G401.6 (cell line): ENCODE measurements at regions not wholly inside any gene's neighbourhood (a gene's known extent, or its start where the extent isn't known, plus 50 kb on each side); places are given as distances from the start of the nearest gene placed in this dataset.
A peak's percentile ranks its signal among the peaks of the same experiment; 100 is the strongest.

Source experiments
- FAIRE-seq: peaks from 2 replicates; lab custom pipeline; 2012; peaks lifted over from hg19 to GRCh38; lab: Jason Lieb, UNC

DNA sequence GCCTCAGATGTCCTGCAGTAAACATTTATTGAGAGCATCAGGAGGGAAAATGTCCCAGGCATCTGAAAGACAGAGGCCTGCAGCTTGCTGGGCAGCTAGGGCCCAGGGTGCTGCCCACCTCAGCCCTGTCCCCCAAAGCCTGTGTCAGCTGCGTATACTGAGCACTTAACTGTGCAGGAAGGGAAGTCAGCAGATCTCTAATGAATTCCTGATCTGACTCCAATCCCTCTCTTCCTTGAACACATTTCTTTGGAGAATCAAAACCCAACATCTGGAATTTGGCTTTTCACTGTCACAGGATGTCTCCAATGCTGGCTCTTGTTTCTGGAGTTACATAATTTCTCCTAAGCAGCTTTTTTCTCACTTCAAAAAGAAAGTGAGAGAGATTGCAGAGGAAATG, 364.7 kb upstream of the NFE2L3 start:
- no peak for FAIRE-seq

DNA sequence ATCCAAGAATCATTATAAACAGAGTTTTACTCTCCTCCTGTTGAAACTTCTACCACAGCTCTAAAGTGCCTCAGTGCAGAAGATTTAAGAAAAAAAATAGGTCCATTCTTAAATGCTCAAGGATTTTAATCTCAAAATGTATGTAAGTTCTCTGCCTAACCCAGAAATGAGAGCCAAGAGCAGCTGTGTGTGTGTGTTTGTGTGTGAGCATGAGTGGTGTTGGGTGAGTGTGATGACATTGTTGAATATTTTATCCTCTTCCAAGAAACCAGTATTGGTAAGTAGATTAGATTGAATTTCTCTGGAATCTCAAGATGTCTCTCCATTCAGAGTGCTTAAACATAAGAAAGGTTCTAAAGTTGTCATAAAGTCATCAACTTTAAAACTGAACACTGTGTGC, 363.6 kb upstream of the NFE2L3 start:
- FAIRE-seq: no peak

DNA sequence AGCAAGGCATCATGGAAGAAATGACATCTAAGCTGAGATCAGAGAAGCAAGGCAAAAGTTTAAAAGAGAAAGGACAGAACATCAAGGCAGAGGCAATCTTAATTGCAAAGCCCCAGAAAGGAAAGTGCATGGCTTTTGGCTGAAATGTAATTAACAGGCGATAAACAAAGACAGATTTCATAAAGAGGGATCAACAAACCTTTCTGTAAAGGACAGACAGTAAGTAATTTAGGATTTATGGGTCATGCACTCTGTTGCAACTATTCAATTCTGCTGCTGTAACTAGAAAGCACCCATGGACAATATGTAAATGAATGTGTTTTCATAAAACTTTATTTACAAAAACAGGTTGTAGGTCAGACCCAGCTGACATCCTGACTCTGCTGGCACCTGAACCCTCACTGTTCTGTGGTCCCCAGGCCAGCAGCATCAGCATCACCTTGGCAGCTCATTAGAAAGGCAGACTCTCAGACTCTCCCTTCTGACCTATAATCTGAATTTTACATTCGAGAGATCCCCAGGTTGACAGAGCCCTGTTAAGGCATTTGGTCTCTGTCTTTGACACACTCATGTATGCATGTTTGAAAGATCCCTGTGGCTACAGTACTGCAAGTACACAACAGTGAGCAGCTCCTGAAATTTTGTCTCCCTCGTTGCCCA, 362.9 kb upstream of the NFE2L3 start:
- peak; percentile 98 for FAIRE-seq

DNA sequence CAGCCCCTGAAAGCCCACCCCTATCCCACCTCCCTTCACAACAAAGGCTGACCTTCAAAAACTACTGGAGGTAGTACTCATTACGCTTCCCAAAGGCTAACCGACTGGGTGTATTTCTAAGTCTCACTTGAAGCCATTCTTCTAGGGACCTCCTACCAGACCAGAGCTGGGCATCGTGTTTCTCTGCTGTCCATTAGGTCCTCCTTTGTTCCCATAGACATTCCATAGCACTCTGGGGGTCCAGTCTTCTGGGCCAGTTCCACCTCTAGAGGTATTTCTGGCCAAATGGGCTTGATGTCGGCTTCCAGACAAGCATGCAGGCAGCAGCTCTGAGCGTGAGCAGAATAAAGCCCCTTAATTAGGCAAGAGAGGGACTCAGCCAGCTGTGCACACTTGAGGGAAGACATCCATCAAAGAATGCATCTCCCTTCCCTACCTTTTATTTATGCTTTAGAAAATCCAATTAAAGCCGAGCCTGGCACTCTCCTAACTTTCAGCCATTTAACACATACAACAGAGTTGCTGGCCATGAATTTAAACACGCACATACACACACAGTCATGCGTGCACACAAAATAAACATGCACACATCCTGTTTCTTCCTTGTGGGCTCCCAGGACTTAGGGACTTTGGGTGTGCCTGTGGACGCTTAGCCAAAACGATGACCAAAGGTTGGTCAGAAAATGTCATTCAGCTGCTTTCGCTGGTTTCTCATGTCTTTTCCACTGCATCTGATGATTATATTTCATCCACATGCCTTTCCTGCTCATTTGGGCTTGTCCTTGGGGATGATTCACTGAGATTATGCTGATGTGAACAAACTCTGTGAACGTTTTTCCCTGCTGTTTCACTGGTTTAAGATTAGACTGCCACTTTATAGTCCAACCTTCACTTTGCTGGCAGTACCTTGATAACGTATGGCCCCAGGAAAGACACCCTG, 362.0 kb upstream of the NFE2L3 start:
- peak; percentile 96 for FAIRE-seq

DNA sequence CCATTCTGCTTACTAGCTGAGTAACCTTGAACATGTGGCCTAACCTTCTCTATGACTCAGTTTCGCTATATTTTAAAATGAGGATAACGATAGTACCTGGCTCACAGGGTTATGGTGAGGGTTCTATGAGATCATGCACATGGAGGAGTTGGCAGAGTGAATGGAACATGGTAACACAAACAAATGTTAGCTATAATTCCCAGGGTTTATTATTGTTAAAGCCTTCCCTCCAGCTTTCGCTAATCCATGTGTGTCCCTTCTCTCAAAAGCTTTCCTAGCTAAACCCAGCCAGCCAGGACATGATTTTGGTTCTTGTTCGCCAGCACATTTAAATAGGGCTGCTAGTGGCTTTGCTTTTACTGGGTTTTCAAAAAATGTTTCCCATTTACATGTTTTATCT, 361.0 kb upstream of the NFE2L3 start:
- no peak for FAIRE-seq

DNA sequence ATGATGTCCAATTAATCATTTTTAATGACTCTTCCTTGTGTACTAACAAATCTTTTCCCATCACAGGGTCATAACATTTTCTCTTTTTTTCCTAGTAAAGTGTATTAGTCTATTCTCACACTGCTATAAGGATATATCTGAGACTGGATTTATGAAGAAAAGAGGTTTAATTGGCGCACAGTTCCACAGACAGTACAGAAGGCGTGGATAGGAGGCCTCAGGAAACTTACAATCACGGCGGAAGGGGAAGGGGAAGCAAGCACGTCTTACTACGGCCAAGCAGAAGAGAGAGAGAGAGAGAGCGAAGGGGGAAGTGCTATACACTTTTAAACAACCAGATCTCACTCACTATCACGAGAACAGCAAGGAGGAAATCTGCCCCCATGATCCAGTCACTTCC, 359.4 kb upstream of the NFE2L3 start:
- no peak for FAIRE-seq

DNA sequence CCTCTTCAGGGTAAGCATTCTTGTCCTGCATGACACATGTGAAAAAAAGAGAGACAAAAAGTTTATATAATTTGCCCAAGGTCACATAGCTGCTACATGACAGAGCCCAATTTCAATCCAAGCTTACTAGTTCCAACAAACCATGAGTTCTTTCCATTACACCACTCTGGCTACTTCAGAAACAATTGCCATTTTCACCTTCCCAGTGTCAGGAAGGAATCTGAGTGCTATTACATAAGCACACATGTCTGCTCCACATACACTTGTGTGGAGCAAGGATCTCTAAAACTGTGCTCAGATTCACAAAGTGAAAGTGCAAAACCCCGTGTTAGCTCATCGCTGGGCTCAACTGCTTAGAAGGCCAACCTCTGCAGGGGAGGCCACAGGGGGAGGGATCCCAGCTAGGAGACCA, 356.2 kb upstream of the NFE2L3 start:
- FAIRE-seq: no peak

DNA sequence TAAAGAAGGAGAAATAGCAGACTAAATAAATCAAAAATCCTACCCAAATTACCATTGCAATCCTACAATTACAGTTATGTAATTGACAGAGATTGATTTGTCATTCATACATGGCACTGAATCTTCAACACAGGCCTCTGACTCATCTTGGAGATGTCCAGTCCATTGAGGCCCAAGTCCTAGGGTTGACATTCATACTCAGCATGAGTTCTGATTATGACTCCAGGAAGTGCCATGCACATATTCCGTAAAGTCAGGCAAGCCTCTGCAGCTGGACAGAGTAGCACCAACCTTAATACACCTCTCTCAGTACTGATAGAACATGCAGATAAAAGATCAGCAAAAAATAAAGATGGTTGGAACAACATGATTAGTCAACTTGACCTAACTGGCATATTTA, 353.7 kb upstream of the NFE2L3 start:
- FAIRE-seq: no peak

DNA sequence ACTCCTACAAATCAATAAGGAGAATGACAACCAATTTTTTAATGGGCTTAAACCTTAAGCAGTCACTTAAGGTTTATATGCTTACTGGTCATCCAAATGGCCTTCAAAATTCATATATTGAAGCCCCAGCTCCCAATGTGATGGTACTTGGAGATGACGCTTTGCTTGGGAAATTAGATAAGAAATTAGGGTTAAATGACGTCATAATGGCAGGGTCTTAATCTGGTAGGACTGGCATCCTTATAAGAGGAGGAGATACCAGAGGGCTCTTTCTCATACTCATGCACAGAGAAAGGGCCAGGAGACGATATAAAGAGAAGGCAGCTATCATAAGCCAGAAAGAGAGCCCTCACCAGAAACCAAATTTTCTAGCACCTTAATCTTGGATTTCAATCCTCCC, 350.8 kb upstream of the NFE2L3 start:
- no peak for FAIRE-seq

DNA sequence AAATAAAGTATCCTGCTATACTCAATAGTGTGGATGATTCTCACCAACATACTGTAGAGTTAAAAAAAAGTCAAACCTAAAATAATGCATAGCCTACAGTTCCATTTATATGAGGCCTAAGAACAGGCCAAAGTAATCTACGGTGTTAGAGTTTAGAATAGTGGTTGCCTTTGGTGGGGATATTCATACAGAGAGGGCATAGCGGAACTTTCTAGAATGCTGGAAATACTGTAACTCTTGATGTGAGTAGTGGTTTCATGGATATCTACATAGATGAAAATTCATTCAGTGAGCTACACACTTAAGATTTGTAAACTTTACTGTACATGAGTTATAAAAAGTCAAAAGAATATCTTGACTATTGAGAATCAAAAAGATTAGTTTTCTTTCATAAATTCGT, 349.9 kb upstream of the NFE2L3 start:
- FAIRE-seq: no peak

DNA sequence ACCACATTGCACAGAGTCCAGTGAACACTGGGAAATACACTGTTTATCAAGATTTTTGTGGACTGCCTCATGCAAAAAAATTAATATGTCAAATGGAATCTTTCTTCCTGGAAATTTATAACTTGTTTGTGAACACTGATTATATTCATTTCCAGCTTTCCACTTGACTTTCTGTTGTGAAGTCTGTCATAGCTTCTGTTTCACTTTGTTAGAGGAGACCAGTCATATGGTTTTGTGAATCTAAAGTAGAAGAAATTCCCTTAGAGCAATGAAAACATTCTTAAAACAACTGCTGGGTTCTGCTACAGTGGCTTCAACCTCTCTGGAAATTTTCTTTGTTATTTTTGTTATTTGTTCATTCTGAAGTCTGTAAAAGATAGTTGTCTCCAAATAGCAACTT, 349.5 kb upstream of the NFE2L3 start:
- no peak for FAIRE-seq

DNA sequence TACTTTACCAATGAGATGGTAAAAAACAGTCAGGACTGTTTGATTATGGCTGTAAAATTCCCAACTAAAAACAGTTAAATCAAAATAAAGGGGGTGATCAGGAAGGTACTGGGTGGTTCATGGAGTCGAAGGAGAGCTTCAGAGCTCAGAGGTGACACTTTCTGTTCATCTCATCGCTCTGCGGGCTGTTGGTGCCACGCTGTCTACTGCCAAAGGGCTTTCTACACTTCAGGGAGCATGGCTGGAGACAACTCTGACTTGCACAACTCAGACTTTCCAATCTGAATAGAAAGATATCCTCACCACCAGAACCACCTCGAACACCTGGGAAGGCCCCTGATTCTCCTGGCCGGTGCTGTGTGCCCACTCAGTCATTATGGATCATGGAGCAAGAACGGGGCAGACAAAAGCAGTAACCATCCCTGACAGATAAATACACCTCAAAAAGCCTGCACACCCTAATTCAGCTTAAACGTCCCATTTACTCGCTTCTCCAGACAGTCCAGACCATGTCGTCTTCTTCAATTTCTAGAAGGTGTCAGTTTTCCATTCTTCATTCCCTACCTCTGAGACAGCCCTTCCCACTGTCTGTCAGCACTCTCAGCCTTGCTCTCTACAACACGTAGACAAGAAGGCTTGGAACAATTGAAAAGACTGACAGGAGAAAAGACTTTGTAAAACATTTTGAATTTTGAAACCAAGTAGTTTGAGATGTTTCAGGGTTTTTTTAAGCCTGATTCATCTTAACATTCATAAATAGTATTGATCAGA, 348.7 kb upstream of the NFE2L3 start:
- no peak for FAIRE-seq

DNA sequence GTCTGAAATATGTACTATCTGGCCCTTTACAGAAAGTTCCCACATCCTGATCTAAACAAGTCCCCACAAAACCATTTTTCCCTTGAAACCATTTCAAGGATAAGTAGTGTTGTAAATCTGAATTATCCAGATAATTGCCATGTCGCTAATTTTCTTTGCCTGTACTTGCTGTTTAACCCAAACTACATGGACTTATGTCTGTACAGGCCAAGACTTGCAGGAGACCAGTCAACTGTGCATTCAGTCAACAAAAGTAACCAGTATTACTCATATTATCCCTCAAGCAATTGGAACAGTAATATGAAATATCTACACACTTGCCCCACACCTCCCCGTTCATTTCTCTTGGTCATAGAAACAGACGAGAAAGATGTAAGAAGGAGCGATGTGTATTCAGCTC, 347.8 kb upstream of the NFE2L3 start:
- FAIRE-seq: no peak

DNA sequence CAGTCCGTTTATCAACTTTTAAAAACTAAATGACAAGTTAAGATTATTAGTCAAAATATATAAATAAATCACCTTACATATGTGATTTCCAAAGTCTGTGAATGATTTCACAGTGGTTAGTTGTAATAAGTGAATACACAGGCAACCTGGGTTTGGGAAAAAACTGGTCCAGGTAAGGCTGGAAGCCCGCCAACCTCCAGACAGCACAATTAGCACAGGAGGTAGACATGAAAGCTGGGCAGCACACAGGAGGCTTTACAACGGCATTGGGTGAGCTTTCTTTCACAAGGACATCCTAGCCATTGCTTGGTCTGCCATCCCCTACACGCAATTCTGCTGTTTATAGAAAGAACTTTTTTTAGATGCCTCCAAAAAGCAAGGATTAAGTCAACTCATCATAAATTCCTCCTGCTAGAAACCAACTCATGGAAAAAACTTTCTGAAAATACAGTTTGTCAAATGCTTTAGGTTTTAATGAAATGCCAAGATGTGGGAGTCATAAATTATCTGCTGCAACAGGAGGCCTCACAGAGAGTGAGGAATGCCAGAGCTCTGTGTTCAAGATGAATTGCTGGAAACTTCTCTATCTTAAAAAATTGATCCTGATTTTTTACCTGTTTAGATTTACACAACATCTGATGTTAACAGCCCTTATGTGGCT, 346.8 kb upstream of the NFE2L3 start:
- peak; percentile 100 for FAIRE-seq

DNA sequence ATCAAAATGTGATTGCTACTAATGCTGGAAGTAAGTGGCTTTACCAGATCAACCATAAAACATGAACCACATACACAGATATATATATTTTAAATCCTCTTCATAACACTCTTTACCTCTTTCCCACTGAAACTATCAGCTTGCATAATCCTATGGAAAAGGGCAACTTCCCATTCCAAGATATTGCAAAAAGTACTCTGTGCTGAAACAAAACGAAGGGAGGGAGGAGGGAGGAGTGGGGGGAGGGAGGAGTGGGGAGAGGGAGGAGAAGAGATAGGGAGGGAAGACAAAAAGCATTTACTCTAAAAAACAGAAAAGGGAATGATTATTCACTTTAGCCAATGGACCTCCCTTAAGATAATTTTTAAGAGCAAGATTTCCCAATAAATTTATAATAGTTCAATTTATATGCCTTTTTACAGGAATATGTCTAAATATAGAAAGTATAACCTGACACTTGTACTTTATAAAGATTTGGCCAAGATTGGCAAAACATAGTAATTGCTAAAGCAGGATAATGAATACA, 344.8 kb upstream of the NFE2L3 start:
- FAIRE-seq: no peak

DNA sequence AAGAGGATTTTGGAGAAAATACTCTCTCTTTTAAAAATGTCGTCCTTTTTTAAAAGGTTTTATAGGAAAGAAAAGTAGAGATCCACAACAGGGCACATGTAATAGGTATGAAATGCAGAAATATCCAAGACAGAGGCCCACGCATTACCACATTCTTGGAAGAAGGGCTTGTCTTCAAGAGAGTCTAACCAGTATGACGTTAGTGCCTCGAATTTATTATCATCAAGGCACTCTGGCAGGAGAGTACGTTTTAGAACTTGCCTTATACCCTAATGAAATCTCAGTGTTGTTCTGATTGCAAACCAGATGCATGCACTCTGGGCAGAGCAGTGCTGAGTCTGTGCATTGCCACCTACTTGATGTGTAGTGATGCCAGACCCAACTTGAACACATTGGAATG, 342.6 kb upstream of the NFE2L3 start:
- peak; percentile 42 for FAIRE-seq

DNA sequence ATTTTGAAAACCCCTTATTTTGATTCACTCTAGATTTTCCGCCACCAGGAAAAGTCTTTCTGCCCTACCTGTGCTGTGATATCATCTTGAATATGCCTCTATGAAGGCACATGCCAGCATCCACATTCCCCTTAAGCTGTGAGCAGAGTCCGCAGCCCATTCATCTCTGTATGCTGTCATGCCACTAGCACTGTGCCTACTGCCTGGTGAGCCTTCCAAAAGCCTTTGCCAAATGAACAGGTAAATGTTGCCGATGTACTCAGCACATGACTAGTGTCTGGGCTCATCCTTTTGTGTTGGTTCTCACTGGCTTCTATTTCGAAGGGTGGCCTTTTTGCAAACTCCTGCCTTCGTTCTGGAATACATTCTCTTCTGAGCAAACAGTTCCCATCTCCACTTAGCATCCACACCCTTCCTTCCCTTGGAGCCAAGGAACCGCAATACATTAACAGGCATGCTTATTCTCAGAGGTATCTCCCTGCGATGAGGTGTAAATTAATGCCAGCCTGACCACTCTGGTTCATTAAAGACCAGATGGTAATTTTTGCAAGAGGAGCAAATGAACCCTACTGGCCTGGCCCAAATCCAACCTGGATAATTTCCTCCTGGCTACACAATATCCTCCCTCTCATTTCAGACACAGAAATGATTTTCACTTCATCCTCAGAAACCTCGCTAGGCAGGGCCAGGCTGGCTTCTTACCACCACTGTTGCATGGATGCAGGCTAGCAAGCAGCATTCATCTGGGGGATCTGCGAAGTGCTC, 339.7 kb upstream of the NFE2L3 start:
- no peak for FAIRE-seq

DNA sequence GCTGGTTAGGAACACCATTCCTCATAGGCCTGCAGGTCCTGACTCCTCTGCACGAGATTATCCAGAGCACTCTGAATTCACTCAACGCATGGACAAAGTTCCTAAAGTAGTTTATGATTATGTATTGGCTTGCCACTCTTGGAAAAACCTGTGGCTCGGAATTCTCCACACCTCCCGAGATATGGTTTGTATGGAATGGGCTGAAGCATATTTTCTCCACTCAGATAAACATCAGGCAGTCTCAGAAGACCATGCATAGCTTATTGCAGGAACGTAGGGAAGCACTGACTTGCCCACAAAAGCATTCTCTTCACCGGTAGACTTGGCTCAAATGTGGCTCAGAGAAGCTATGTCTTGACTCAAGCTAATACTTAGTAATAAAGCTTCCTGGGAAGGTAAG, 338.6 kb upstream of the NFE2L3 start:
- FAIRE-seq: peak; percentile 73

DNA sequence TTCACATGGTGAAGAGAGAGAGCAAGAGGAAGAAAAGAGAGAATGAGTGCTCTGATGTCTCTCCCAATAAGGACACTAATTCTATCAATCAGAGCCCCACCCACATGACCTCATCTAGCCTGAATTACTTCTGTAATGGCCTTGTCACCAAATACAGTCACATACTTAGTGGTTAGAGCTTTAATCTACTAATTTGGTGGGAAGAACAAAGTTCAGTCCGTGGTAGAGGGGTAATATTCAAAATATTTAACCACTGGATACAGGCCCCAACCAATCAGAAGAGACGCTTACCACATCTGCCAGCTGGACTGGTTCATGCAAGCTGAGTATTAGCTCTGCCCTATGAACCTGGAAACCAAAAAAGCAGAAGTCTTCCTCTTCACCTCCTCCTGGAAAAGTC, 336.3 kb upstream of the NFE2L3 start:
- FAIRE-seq: no peak

DNA sequence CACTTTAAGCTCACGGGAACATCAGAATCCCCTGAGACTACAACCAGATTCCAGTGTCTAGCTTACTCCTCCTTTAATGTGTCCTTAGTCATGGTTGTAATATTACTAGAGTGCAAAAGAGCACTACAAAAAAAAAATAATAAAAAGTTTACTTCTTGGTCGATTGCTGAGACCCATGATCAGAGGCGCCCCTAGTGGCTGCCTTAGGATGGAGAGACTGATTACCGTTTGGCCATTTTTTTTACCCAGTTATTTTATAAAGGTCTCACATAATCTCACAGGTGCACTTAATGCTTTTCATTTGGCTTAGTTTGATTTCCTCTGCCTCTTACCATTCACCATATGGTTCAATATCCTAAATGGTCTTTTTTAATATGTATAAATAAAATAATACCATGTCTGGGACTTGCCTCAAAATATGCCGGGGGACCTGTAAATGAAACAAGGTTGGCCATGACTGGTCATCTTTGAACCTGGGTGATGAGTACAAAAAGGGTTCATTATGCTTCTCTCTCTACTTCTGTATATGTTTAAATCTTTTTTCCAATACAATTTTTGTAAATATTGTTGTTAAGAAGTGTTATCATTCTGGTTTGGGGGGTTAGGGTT, 331.5 kb upstream of the NFE2L3 start:
- FAIRE-seq: peak; percentile 91

DNA sequence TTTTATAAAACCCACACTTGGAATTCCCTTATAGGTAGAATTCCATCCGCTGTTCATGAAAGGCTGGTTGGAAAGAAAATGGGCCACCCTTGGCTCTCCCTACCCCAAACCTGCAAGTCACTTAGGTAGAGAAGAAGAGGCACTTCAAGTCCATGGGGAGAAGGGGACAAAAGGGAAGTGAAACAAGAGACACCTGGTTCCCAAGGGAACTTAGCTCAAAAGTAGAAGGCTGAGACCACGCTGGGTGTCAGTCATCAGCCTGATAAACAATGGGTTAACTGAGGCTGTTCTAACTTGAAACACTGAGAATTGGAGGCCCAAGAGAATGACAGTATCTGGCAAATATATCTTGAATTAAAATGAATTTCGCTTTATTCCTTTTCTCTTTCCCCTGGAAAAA, 330.8 kb upstream of the NFE2L3 start:
- no peak for FAIRE-seq
